22Rv1 (cell line): ENCODE measurements at regions not wholly inside any gene's neighbourhood (a gene's known extent, or its start where the extent isn't known, plus 50 kb on each side); places are given as distances from the start of the nearest gene placed in this dataset.
"Not testable (repeated sequence)": the region's sequence is repeated elsewhere in the genome, so short reads cannot be mapped to it uniquely, and the experiment has no call there.

Experiments
- ZFX ChIP-seq: fragments of 450-650 bp; IDR thresholded peaks from 2 replicates; pipeline ENCODE4 v1.6.1; 2017; ENCODE audit warnings: antibody characterized with exemption, borderline replicate concordance
- TF ChIP-seq, protein P1 (sequence below): fragments of 450-650 bp; IDR thresholded peaks from 2 replicates; pipeline ENCODE4 v1.5.1; 2017; ENCODE audit warnings: mild to moderate bottlenecking

DNA sequence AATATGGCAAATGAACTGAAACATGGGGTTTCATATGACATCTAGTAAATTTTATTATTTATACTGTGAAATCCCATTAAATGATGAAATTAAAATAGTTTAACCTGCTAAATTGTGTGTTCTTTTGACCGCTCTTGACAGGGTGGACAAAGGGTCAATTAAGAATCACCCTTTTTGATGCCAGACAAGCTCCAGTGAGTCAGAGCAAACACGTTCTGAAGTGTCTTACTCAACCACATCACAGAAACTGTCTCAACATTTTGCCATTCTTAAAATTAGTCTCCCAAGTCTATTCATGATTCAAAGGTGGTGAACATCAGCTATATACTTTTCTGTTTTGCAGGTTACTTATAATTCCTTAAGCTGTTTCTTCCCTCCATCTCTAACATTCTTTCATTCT lies 213.4 kb downstream of the SPATA31A1 start:
- TF ChIP-seq, protein P1, sequence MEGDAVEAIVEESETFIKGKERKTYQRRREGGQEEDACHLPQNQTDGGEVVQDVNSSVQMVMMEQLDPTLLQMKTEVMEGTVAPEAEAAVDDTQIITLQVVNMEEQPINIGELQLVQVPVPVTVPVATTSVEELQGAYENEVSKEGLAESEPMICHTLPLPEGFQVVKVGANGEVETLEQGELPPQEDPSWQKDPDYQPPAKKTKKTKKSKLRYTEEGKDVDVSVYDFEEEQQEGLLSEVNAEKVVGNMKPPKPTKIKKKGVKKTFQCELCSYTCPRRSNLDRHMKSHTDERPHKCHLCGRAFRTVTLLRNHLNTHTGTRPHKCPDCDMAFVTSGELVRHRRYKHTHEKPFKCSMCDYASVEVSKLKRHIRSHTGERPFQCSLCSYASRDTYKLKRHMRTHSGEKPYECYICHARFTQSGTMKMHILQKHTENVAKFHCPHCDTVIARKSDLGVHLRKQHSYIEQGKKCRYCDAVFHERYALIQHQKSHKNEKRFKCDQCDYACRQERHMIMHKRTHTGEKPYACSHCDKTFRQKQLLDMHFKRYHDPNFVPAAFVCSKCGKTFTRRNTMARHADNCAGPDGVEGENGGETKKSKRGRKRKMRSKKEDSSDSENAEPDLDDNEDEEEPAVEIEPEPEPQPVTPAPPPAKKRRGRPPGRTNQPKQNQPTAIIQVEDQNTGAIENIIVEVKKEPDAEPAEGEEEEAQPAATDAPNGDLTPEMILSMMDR, result not testable (repeated sequence)
- not testable (repeated sequence) for TF ChIP-seq ZFX
